Lung (tissue), 11 donors: ENCODE measurements at regions not wholly inside any gene's neighbourhood (a gene's known extent, or its start where the extent isn't known, plus 50 kb on each side); places are given as distances from the start of the nearest gene placed in this dataset.

Source experiments
- ATAC-seq: fragments of 200-7000 bp; cut with Tn5 transposase; one replicate; pipeline ENCODE4 v1.9.1; 2020; ENCODE audit warnings: moderate number of reproducible peaks; ENCODE audit not compliant: insufficient read depth, low FRiP score
- DNase-seq, 3 donors: peaks; one replicate each; pipeline ENCODE4 v3.0.0-alpha.2; 2013 to 2017
- H3K27ac ChIP-seq, 2 donors: one replicate each; pipeline ENCODE4 v1.5.1; 2013; ENCODE audit warnings: mild to moderate bottlenecking in 2 of 2, moderate library complexity in 2 of 2, control low read depth in 1 of 2, inconsistent platforms in 1 of 2, low read depth in 1 of 2, low read length in 1 of 2
- H3K27me3 ChIP-seq, 3 donors: one replicate each; pipeline ENCODE4 v1.5.1; 2013; ENCODE audit warnings: low read length in 2 of 3; ENCODE audit not compliant: control insufficient read depth in 3 of 3, insufficient read depth in 3 of 3
- H3K36me3 ChIP-seq, 4 donors: one replicate each; pipeline ENCODE4 v1.5.1; 2013; ENCODE audit warnings: low read length in 4 of 4, mild to moderate bottlenecking in 1 of 4, moderate library complexity in 1 of 4; ENCODE audit not compliant: control insufficient read depth in 4 of 4, insufficient read depth in 4 of 4
- H3K4me1 ChIP-seq, 5 donors: one replicate each; pipeline ENCODE4 v1.5.1; 2013; ENCODE audit warnings: low read length in 5 of 5, mild to moderate bottlenecking in 2 of 5, moderate library complexity in 1 of 5; ENCODE audit not compliant: control insufficient read depth in 5 of 5, insufficient read depth in 5 of 5
- H3K4me3 ChIP-seq: one replicate; pipeline ENCODE4 v1.5.1; 2013; ENCODE audit warnings: mild to moderate bottlenecking, control low read depth, moderate library complexity
- H3K9ac ChIP-seq, 2 donors: one replicate each; pipeline ENCODE4 v1.5.1; 2013; ENCODE audit warnings: low read length in 2 of 2, control low read depth in 1 of 2; ENCODE audit not compliant: insufficient read depth in 1 of 2
- H3K9me3 ChIP-seq, 4 donors: one replicate each; pipeline ENCODE4 v1.5.1; 2013; ENCODE audit warnings: low read length in 3 of 4, mild to moderate bottlenecking in 1 of 4, moderate library complexity in 1 of 4; ENCODE audit not compliant: control insufficient read depth in 4 of 4, insufficient read depth in 3 of 4
- CTCF ChIP-seq: IDR thresholded peaks from 2 replicates; pipeline ENCODE4 v1.5.1; 2012; ENCODE audit warnings: mild to moderate bottlenecking; ENCODE audit errors: control extremely low read depth, extremely low read depth
- WGBS, 2 donors: extraction: QIAGEN DNeasy Blood & Tissue Kit; methylation state at CpG; one replicate each; pipeline ENCODE4 v1.1.7; 2013; 5-methylcytosine and 5-hydroxymethylcytosine counted together
- donor health status: control.
- donor health status: control.
- donor health status: Bipolar disorder and iron deficiency.
- donor health status: healthy.
- donor health status: DM: yes; HTN: yes; CAD: no.

GRCh38 chr20:48156951-48157700 is 371.8 kb upstream of the SULF2 start:
- Histone ChIP-seq H3K36me3 (no peaks in the 10 kb centered on the region), H3K27ac (no peak overlapping the region), H3K9me3 (peaks cover 0 to 8% (median 2%) of the 10 kb centered on the region in 4 donors), H3K4me1 (no peaks in the 10 kb centered on the region), H3K4me3 (no peak overlapping the region), H3K27me3 (no peaks in the 10 kb centered on the region), H3K9ac (no peak overlapping the region)
- DNase-seq = no peak
- ATAC-seq = no peak
- TF ChIP-seq CTCF = no peak
- WGBS, 2 donors = 90 to 94% methylated on average over 3 of the region's 3 CpGs

GRCh38 chr20:48156521-48156920 is 371.2 kb upstream of the SULF2 start:
- no peak overlapping the region for H3K27ac ChIP-seq
- DNase-seq = no peak
- no peaks in the 10 kb centered on the region for H3K36me3 ChIP-seq
- H3K9ac ChIP-seq = no peak overlapping the region
- no peak for TF ChIP-seq CTCF
- no peak for ATAC-seq
- H3K4me3 ChIP-seq = no peak overlapping the region
- H3K9me3 ChIP-seq = peaks cover 0 to 8% (median 2%) of the 10 kb centered on the region in 4 donors
- H3K4me1 ChIP-seq = no peaks in the 10 kb centered on the region
- H3K27me3 ChIP-seq = no peaks in the 10 kb centered on the region
- 78 to 85% methylated on average over 2 of the region's 2 CpGs for WGBS, 2 donors

GRCh38 chr20:48155268-48155667 is 370.0 kb upstream of the SULF2 start:
- H3K4me3 ChIP-seq = no peak overlapping the region
- ATAC-seq = no peak
- H3K27me3 ChIP-seq = no peaks in the 10 kb centered on the region
- no peaks in the 10 kb centered on the region for H3K36me3 ChIP-seq
- no peak overlapping the region for H3K27ac ChIP-seq
- no peak for DNase-seq
- no peak for TF ChIP-seq CTCF
- peaks cover 0 to 8% (median 2%) of the 10 kb centered on the region in 4 donors for H3K9me3 ChIP-seq
- no peaks in the 10 kb centered on the region for H3K4me1 ChIP-seq
- 73 to 88% methylated on average over 9 of the region's 9 CpGs for WGBS, 2 donors
- H3K9ac ChIP-seq = no peak overlapping the region
